ENCODE measurements at regions not wholly inside any gene's neighbourhood (a gene's known extent, or its start where the extent isn't known, plus 50 kb on each side); places are given as distances from the start of the nearest gene placed in this dataset.
A peak's percentile ranks its signal among the peaks of the same experiment; 100 is the strongest.

GRCh38 chr7:33854801-33855350 lies 50.5 kb upstream of the BMPER start:
- peak in 3 of 4 experiments; percentile 21 to 40 (median 25) for DNase-seq

Measured in suppressor macrophage (primary cell).